Lower leg skin (tissue), 4 donors: ENCODE measurements at regions not wholly inside any gene's neighbourhood (a gene's known extent, or its start where the extent isn't known, plus 50 kb on each side); places are given as distances from the start of the nearest gene placed in this dataset.

Experiments used
- DNase-seq, 2 donors: peaks; one replicate each; pipeline ENCODE4 v3.0.0-alpha.2; 2019; ENCODE audit warnings: low spot score in 2 of 2
- H3K4me3 ChIP-seq: fragments of 200-600 bp; sonication (generic); 2 replicates; pipeline ENCODE4 v1.5.1; 2017; ENCODE audit warnings: mild to moderate bottlenecking, low read depth; ENCODE audit not compliant: poor library complexity, severe bottlenecking
- CTCF ChIP-seq, 3 donors: fragments of 450-650 bp; IDR thresholded peaks; one replicate each; pipeline ENCODE4 v1.5.1; 2016; ENCODE audit warnings: antibody characterized with exemption in 3 of 3, mild to moderate bottlenecking in 3 of 3, moderate library complexity in 2 of 3
- POLR2A ChIP-seq, 2 donors: fragments of 450-650 bp; IDR thresholded peaks; one replicate each; pipeline ENCODE4 v1.6.1; 2016 to 2017; ENCODE audit warnings: antibody characterized with exemption in 2 of 2, mild to moderate bottlenecking in 1 of 2, moderate library complexity in 1 of 2
- WGBS, 2 donors: methylation state at CpG; one replicate each; pipeline ENCODE4 v1.1.5; 2018; 5-methylcytosine and 5-hydroxymethylcytosine counted together
- intact Hi-C: fragments of 100-400 bp; cut with DNase I; formaldehyde crosslinking; loops from one replicate; pipeline ENCODE4 v1.15.0; 2023; ENCODE audit warnings: low total_unique reads

- TF ChIP-seq CTCF (IDR thresholded peaks at IDR 0.05) (no peak), POLR2A (IDR thresholded peaks at IDR 0.05) (no peak)
- intact Hi-C loops, result no loop called here
- DNase-seq, result no peak
- H3K4me3 ChIP-seq, result no peak overlapping the region
Measured at GRCh38 chr1:215330426-215330825, 236.7 kb upstream of the KCTD3 start.

DNA sequence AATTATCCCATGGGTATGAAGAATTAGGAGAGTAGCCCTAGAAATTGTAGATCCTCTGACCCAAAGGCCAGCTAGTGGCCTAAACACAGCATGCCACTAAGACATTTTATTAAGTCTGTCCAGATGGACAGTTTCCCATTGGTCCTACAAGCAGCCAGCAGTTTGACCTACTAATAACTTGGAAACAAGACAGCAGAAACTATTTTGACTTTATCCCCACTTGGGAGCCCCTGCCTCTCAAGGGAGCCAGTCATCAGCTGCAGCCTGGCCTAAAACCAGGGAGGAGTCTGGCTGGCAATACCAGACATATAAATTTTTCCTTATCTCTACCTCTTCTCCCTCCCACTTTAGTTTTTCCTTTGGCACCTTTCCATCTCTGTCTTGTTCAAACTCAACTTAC lies 222.6 kb upstream of the KCTD3 start:
- H3K4me3 ChIP-seq, result no peak overlapping the region
- TF ChIP-seq CTCF (IDR thresholded peaks at IDR 0.05), result no peak
- no peak for TF ChIP-seq POLR2A (IDR thresholded peaks at IDR 0.05)
- intact Hi-C loops, result no loop called here
- DNase-seq, result no peak

DNA sequence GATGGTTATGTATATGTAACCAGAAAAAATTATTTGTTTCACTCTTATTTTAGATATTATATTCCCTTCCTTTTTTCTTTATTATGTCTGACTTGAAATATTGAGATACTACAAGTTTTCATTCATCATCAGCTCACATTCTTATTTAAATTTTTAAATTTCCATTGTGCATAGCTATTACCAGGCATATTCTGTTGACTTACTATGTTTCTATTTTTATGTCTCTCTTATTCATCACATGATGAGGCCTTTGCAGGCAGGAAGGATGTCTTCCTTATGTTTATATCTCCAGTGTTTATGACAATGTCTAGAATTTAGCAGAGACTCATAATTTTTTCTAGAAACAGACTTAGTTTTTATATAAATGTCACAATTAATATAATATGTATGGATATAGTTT lies 221.9 kb upstream of the KCTD3 start:
- TF ChIP-seq POLR2A (IDR thresholded peaks at IDR 0.05) (no peak), CTCF (IDR thresholded peaks at IDR 0.05) (no peak)
- intact Hi-C loops, result no loop called here

GRCh38 chr1:215345766-215346165 lies 221.3 kb upstream of the KCTD3 start:
- no peak for DNase-seq
- intact Hi-C loops, result no loop called here
- WGBS, 2 donors, result 53 to 62% methylated on average over 3 of the region's 3 CpGs
- TF ChIP-seq POLR2A (IDR thresholded peaks at IDR 0.05) (no peak), CTCF (IDR thresholded peaks at IDR 0.05) (no peak)
- H3K4me3 ChIP-seq, result no peak overlapping the region

More for the DNA sequence above, 221.9 kb upstream of the KCTD3 start:
- H3K4me3 ChIP-seq, result no peak overlapping the region
- no peak for DNase-seq

GRCh38 chr1:215357901-215358300 lies 209.2 kb upstream of the KCTD3 start:
- 95 to 100% methylated on average over 2 of the region's 2 CpGs for WGBS, 2 donors
- TF ChIP-seq POLR2A (IDR thresholded peaks at IDR 0.05) (no peak), CTCF (IDR thresholded peaks at IDR 0.05) (no peak)
- H3K4me3 ChIP-seq, result no peak overlapping the region
- no peak for DNase-seq
- intact Hi-C loops, result no loop called here

- TF ChIP-seq POLR2A (IDR thresholded peaks at IDR 0.05), result no peak
- 22 to 30% methylated on average over 1 of the region's 1 CpG for WGBS, 2 donors
Measured at GRCh38 chr1:215358356-215358755, 208.7 kb upstream of the KCTD3 start.

More at GRCh38 chr1:215358356-215358755, 208.7 kb upstream of the KCTD3 start:
- intact Hi-C loops, result no loop called here
- DNase-seq, result no peak
- H3K4me3 ChIP-seq, result no peak overlapping the region
